Adipocyte (in vitro differentiated cells): ENCODE measurements at regions not wholly inside any gene's neighbourhood (a gene's known extent, or its start where the extent isn't known, plus 50 kb on each side); places are given as distances from the start of the nearest gene placed in this dataset.
"Not testable (repeated sequence)": the region's sequence is repeated elsewhere in the genome, so short reads cannot be mapped to it uniquely, and the experiment has no call there.

Experiments used
- DNase-seq: peaks from one replicate; pipeline ENCODE4 v3.0.0-alpha.2; 2015; ENCODE audit warnings: low read depth
- H3K27me3 ChIP-seq: replicated peaks from 2 replicates; pipeline ENCODE4 v1.7.0; 2013; ENCODE audit warnings: mild to moderate bottlenecking, low read length, moderate library complexity; ENCODE audit not compliant: control insufficient read depth, insufficient read depth
- H3K36me3 ChIP-seq: 2 replicates; pipeline ENCODE4 v1.7.0; 2013; ENCODE audit warnings: low read length, mild to moderate bottlenecking, moderate library complexity; ENCODE audit not compliant: control insufficient read depth, insufficient read depth, severe bottlenecking
- H3K4me1 ChIP-seq: 2 replicates; pipeline ENCODE4 v1.7.0; 2013; ENCODE audit warnings: mild to moderate bottlenecking, low read length, moderate library complexity; ENCODE audit not compliant: control insufficient read depth, insufficient read depth
- H3K4me3 ChIP-seq: 2 replicates; pipeline ENCODE4 v1.7.0; 2013; ENCODE audit warnings: mild to moderate bottlenecking, low read length, moderate library complexity
- H3K9ac ChIP-seq: 2 replicates; pipeline ENCODE4 v1.7.0; 2013; ENCODE audit warnings: mild to moderate bottlenecking, low read length, moderate library complexity
- H3K9me3 ChIP-seq: 2 replicates; pipeline ENCODE4 v1.7.0; 2013; ENCODE audit warnings: mild to moderate bottlenecking, low read length, moderate library complexity; ENCODE audit not compliant: control insufficient read depth

- H3K36me3 ChIP-seq, H3K27me3 ChIP-seq, DNase-seq, H3K9ac ChIP-seq, H3K4me3 ChIP-seq, H3K4me1 ChIP-seq: not testable (repeated sequence)
- peaks cover 12% of the 10 kb centered on the region for H3K9me3 ChIP-seq
Measured at GRCh38 chr14:37760275-37760674, 164.8 kb downstream of the TTC6 start.

- peaks cover 25% of the 10 kb centered on the region for H3K9me3 ChIP-seq
- H3K4me3 ChIP-seq = no peak overlapping the region
- no peak overlapping the region for H3K9ac ChIP-seq
Measured at GRCh38 chr14:37763266-37763665, 167.8 kb downstream of the TTC6 start.

GRCh38 chr14:37772283-37772682, 176.9 kb downstream of the TTC6 start:
- H3K36me3 ChIP-seq, H3K4me3 ChIP-seq, DNase-seq, H3K4me1 ChIP-seq, H3K27me3 ChIP-seq, H3K9ac ChIP-seq, H3K9me3 ChIP-seq: not testable (repeated sequence)

More at GRCh38 chr14:37763266-37763665, 167.8 kb downstream of the TTC6 start:
- Histone ChIP-seq H3K36me3 (no peaks in the 10 kb centered on the region), H3K4me1 (no peaks in the 10 kb centered on the region), H3K27me3 (no peaks in the 10 kb centered on the region)
- no peak for DNase-seq

GRCh38 chr14:37776791-37777499, 181.5 kb downstream of the TTC6 start:
- no peak overlapping the region for H3K4me3 ChIP-seq
- H3K36me3 ChIP-seq = no peaks in the 10 kb centered on the region
- H3K27me3 ChIP-seq = no peaks in the 10 kb centered on the region
- no peak overlapping the region for H3K9ac ChIP-seq
- no peaks in the 10 kb centered on the region for H3K9me3 ChIP-seq
- no peak for DNase-seq
- no peaks in the 10 kb centered on the region for H3K4me1 ChIP-seq

- Histone ChIP-seq H3K4me3 (no peak overlapping the region), H3K36me3 (no peaks in the 10 kb centered on the region), H3K9ac (no peak overlapping the region), H3K9me3 (no peaks in the 10 kb centered on the region), H3K27me3 (no peaks in the 10 kb centered on the region), H3K4me1 (no peaks in the 10 kb centered on the region)
- DNase-seq = no peak
Measured at GRCh38 chr14:37778135-37778943, 182.9 kb downstream of the TTC6 start.

GRCh38 chr14:37779480-37779879, 184.1 kb downstream of the TTC6 start:
- no peak overlapping the region for H3K4me3 ChIP-seq
- DNase-seq = no peak
- no peaks in the 10 kb centered on the region for H3K36me3 ChIP-seq
- H3K9ac ChIP-seq = no peak overlapping the region
- H3K4me1 ChIP-seq = no peaks in the 10 kb centered on the region
- H3K9me3 ChIP-seq = no peaks in the 10 kb centered on the region
- no peaks in the 10 kb centered on the region for H3K27me3 ChIP-seq

GRCh38 chr14:37780731-37781130, 185.3 kb downstream of the TTC6 start:
- not testable (repeated sequence) for H3K27me3 ChIP-seq, H3K9me3 ChIP-seq, DNase-seq, H3K4me1 ChIP-seq, H3K9ac ChIP-seq, H3K36me3 ChIP-seq, H3K4me3 ChIP-seq

GRCh38 chr14:37784203-37784826, 188.9 kb downstream of the TTC6 start:
- H3K27me3 ChIP-seq, H3K9me3 ChIP-seq, DNase-seq, H3K9ac ChIP-seq, H3K36me3 ChIP-seq, H3K4me1 ChIP-seq, H3K4me3 ChIP-seq: not testable (repeated sequence)

GRCh38 chr14:37784827-37785223, 189.4 kb downstream of the TTC6 start:
- not testable (repeated sequence) for H3K9me3 ChIP-seq, H3K36me3 ChIP-seq, H3K9ac ChIP-seq

GRCh38 chr14:37785298-37785697, 189.9 kb downstream of the TTC6 start:
- not testable (repeated sequence) for H3K27me3 ChIP-seq, H3K9ac ChIP-seq, H3K36me3 ChIP-seq, H3K4me3 ChIP-seq, DNase-seq, H3K9me3 ChIP-seq, H3K4me1 ChIP-seq

More at GRCh38 chr14:37784827-37785223, 189.4 kb downstream of the TTC6 start:
- H3K4me3 ChIP-seq, H3K4me1 ChIP-seq, H3K27me3 ChIP-seq, DNase-seq: not testable (repeated sequence)

GRCh38 chr14:37786114-37786625, 190.7 kb downstream of the TTC6 start:
- H3K36me3 ChIP-seq, H3K4me1 ChIP-seq, DNase-seq, H3K27me3 ChIP-seq, H3K9me3 ChIP-seq, H3K9ac ChIP-seq, H3K4me3 ChIP-seq: not testable (repeated sequence)
